Stimulated activated CD8-positive, alpha-beta memory T cell treated with anti-CD3 and anti-CD28 coated beads, Interleukin-4, amount 100 ng/mL, for 24 hours (primary cell): ENCODE measurements at regions not wholly inside any gene's neighbourhood (a gene's known extent, or its start where the extent isn't known, plus 50 kb on each side); places are given as distances from the start of the nearest gene placed in this dataset.

Experiments
- DNase-seq: peaks from one replicate; pipeline ENCODE4 v3.0.0-alpha.2; 2020; ENCODE audit warnings: low read depth

- DNase-seq, result no peak
Observed at GRCh38 chr5:124377386-124377785, 369.1 kb downstream of the ZNF608 start.

GRCh38 chr5:124373883-124374282 is 372.6 kb downstream of the ZNF608 start:
- no peak for DNase-seq

- no peak for DNase-seq
Observed at GRCh38 chr5:124372457-124372856, 374.0 kb downstream of the ZNF608 start.

GRCh38 chr5:124371111-124371706 is 375.2 kb downstream of the ZNF608 start:
- DNase-seq, result no peak

- no peak for DNase-seq
Observed at GRCh38 chr5:124370601-124371000, 375.8 kb downstream of the ZNF608 start.

- DNase-seq, result no peak
Observed at GRCh38 chr5:124365361-124365801, 381.1 kb downstream of the ZNF608 start.

GRCh38 chr5:124355928-124356327 is 390.5 kb downstream of the ZNF608 start:
- DNase-seq, result no peak

GRCh38 chr5:124353016-124353415 is 393.4 kb downstream of the ZNF608 start:
- no peak for DNase-seq

- DNase-seq, result no peak
Observed at GRCh38 chr5:124352312-124352711, 394.1 kb downstream of the ZNF608 start.

GRCh38 chr5:124349931-124350330 is 396.5 kb downstream of the ZNF608 start:
- DNase-seq, result no peak

- no peak for DNase-seq
Observed at GRCh38 chr5:124343451-124343867, 403.0 kb downstream of the ZNF608 start.

GRCh38 chr5:124342986-124343385 is 403.5 kb downstream of the ZNF608 start:
- DNase-seq, result no peak

- DNase-seq, result no peak
Observed at GRCh38 chr5:124342584-124342983, 403.9 kb downstream of the ZNF608 start.

GRCh38 chr5:124342027-124342471 is 404.4 kb downstream of the ZNF608 start:
- DNase-seq, result no peak

- DNase-seq, result no peak
Observed at GRCh38 chr5:124341066-124341858, 405.2 kb downstream of the ZNF608 start.

GRCh38 chr5:124337996-124338395 is 408.4 kb downstream of the ZNF608 start:
- no peak for DNase-seq

GRCh38 chr5:124333298-124333979 is 413.0 kb downstream of the ZNF608 start:
- no peak for DNase-seq

- DNase-seq, result no peak
Observed at GRCh38 chr5:124332273-124332672, 414.2 kb downstream of the ZNF608 start.

- no peak for DNase-seq
Observed at GRCh38 chr5:124330595-124331220, 415.7 kb downstream of the ZNF608 start.

GRCh38 chr5:124328201-124328600 is 418.2 kb downstream of the ZNF608 start:
- DNase-seq, result no peak

- no peak for DNase-seq
Observed at GRCh38 chr5:124318661-124319060, 427.8 kb downstream of the ZNF608 start.

- no peak for DNase-seq
Observed at GRCh38 chr5:124317451-124317850, 429.0 kb downstream of the ZNF608 start.
